K562 (cell line): ENCODE measurements at regions not wholly inside any gene's neighbourhood (a gene's known extent, or its start where the extent isn't known, plus 50 kb on each side); places are given as distances from the start of the nearest gene placed in this dataset.

ENCODE experiments used
- ATAC-seq: fragments of 200-7000 bp; cut with Tn5 transposase; 3 replicates; pipeline ENCODE4 v1.9.1; 2020; ENCODE audit warnings: moderate library complexity
- BruUV-seq: library from RNA; stranded (reverse); fragments of 400-500 nt; replicated peaks from 2 replicates; lab custom pipeline; 2021; lab: Mats Ljungman, UMichigan
- CTCF ChIA-PET: fragments of 300-600 bp; formaldehyde crosslinking; extraction: SDS; loops from one replicate; lab custom pipeline; 2021; ENCODE audit warnings: low intra/inter-chr PET ratio; lab: Yijun Ruan, JAX
- POLR2A ChIA-PET: fragments of 300-600, 350-650 bp; sonication (Branson Sonifier 250); formaldehyde crosslinking; extraction: SDS; loops from one replicate; lab custom pipeline; 2021; ENCODE audit warnings: antibody characterized with exemption, inconsistent platforms; lab: Yijun Ruan, JAX
- DNase-seq, 4 experiments: peaks; one replicate each; pipeline versions ENCODE4 v3.0.0 to v3.0.0-alpha.2; 2011 to 2018; ENCODE audit warnings: low spot score in 3 of 4, mixed read lengths in 3 of 4; ENCODE audit errors: extremely low read depth in 1 of 4
- FAIRE-seq: peaks from 2 replicates; lab custom pipeline; 2011; peaks lifted over from hg19 to GRCh38; lab: Jason Lieb, UNC
- H2AFZ ChIP-seq: 2 replicates; pipeline ENCODE4 v1.6.0; 2011; ENCODE audit warnings: low read depth, low read length, control low read depth, inconsistent platforms
- H3K27ac ChIP-seq: fragments of 200-600 bp; 3 replicates; pipeline ENCODE4 v1.8.0; 2011; ENCODE audit warnings: low read depth, mild to moderate bottlenecking, control low read depth, inconsistent platforms, low read length, moderate library complexity, mixed read lengths; ENCODE audit errors: extremely low read depth
- H3K27me3 ChIP-seq, 2 experiments: fragments of 300-600 bp in 1 of 2; 2 replicates in 1 of 2; 3 replicates in 1 of 2; pipeline versions ENCODE4 v1.6.0 to v1.8.0; 2011; ENCODE audit warnings: inconsistent platforms in 2 of 2, low read length in 2 of 2, mild to moderate bottlenecking in 1 of 2, mixed read lengths in 1 of 2, moderate library complexity in 1 of 2; ENCODE audit not compliant: control insufficient read depth in 2 of 2, insufficient read depth in 2 of 2
- H3K36me3 ChIP-seq: fragments of 300-600 bp; 3 replicates; pipeline ENCODE4 v1.8.0; 2011; ENCODE audit warnings: mild to moderate bottlenecking, low read length, inconsistent platforms; ENCODE audit not compliant: control insufficient read depth, insufficient read depth
- H3K4me1 ChIP-seq, 2 experiments: fragments of 200-600 bp in 1 of 2; replicated peaks in 1 of 2; 2 replicates in 1 of 2; 3 replicates in 1 of 2; pipeline versions ENCODE4 v1.5.1 to v1.8.0; 2011; ENCODE audit warnings: inconsistent platforms in 2 of 2, low read length in 2 of 2, mild to moderate bottlenecking in 1 of 2, mixed read lengths in 1 of 2, moderate library complexity in 1 of 2; ENCODE audit not compliant: control insufficient read depth in 2 of 2, insufficient read depth in 2 of 2
- H3K4me2 ChIP-seq: 2 replicates; pipeline ENCODE4 v1.6.1; 2011; ENCODE audit warnings: low read length, control low read depth, inconsistent platforms, mixed read lengths; ENCODE audit not compliant: insufficient read depth
- H3K4me3 ChIP-seq: fragments of 200-600 bp; sonication (generic), shearing (Covaris generic); 2 replicates; pipeline ENCODE4 v1.5.1; 2016; ENCODE audit warnings: control low read depth, inconsistent platforms
- H3K79me2 ChIP-seq: fragments of 200-600 bp; 3 replicates; pipeline ENCODE4 v1.8.0; 2011; ENCODE audit warnings: low read length, inconsistent platforms; ENCODE audit not compliant: control insufficient read depth, insufficient read depth
- H3K9ac ChIP-seq, 2 experiments: 2 replicates each; pipeline versions ENCODE4 v1.6.0 to v1.6.1; 2011; ENCODE audit warnings: low read depth in 2 of 2, low read length in 2 of 2, control low read depth in 1 of 2, inconsistent platforms in 1 of 2, mild to moderate bottlenecking in 1 of 2, mixed read lengths in 1 of 2; ENCODE audit not compliant: insufficient read depth in 1 of 2
- H3K9me1 ChIP-seq: one replicate; pipeline ENCODE4 v1.6.0; 2011; ENCODE audit warnings: inconsistent platforms, mild to moderate bottlenecking, low read length, moderate library complexity; ENCODE audit not compliant: control insufficient read depth, insufficient read depth
- H3K9me3 ChIP-seq: replicated peaks from 2 replicates; pipeline ENCODE4 v1.5.1; 2011; ENCODE audit warnings: low read depth, low read length, inconsistent platforms; ENCODE audit not compliant: control insufficient read depth, insufficient read depth
- H4K20me1 ChIP-seq: replicated peaks from 2 replicates; pipeline ENCODE4 v1.6.1; 2011; ENCODE audit warnings: low read length, inconsistent platforms, mixed read lengths; ENCODE audit not compliant: control insufficient read depth, insufficient read depth
- BRF1 ChIP-seq: IDR thresholded peaks from 3 replicates; pipeline ENCODE4 v1.6.1; 2011; ENCODE audit warnings: borderline replicate concordance, mild to moderate bottlenecking; ENCODE audit not compliant: insufficient read length; ENCODE audit errors: extremely low read depth
- ELK1 ChIP-seq: sonication (generic); formaldehyde crosslinking; IDR thresholded peaks from 2 replicates; pipeline ENCODE4 v1.8.1; 2022; ENCODE audit warnings: missing genetic modification reagents
- ETV1 ChIP-seq: fragments of 450-650 bp; conservative IDR thresholded peaks from 2 replicates; pipeline ENCODE4 v1.6.1; 2016; ENCODE audit warnings: missing genetic modification characterization, control low read depth, low read depth, missing compliant biosample characterization
- KDM1A ChIP-seq, 2 experiments: fragments of 450-650 bp; IDR thresholded peaks; 2 replicates each; pipeline ENCODE4 v1.6.1; 2016; ENCODE audit warnings: mild to moderate bottlenecking in 2 of 2
- KHSRP ChIP-seq: fragments of 450-650 bp; IDR thresholded peaks from 2 replicates; pipeline ENCODE4 v1.6.1; 2017
- NCOR1 ChIP-seq: fragments of 450-650 bp; IDR thresholded peaks from 2 replicates; pipeline ENCODE4 v1.6.1; 2016; ENCODE audit warnings: mild to moderate bottlenecking, moderate library complexity
- PBX2 ChIP-seq, 2 experiments: IDR thresholded peaks in 1 of 2; conservative IDR thresholded peaks in 1 of 2; 2 replicates each; pipeline ENCODE4 v1.6.1; 2016; ENCODE audit warnings: low read depth in 2 of 2, mild to moderate bottlenecking in 1 of 2, missing compliant biosample characterization in 1 of 2, missing genetic modification characterization in 1 of 2, moderate library complexity in 1 of 2
- PTBP1 ChIP-seq: fragments of 200-400 bp; formaldehyde crosslinking; IDR thresholded peaks from 2 replicates; pipeline ENCODE4 v1.6.1; 2017; ENCODE audit warnings: low read depth, low read length
- RNF2 ChIP-seq: sonication (generic); IDR thresholded peaks from 2 replicates; pipeline ENCODE4 v1.6.1; 2016
- SAP30 ChIP-seq: fragments of 200-600 bp; sonication (generic); IDR thresholded peaks from 2 replicates; pipeline ENCODE4 v1.6.1; 2012; ENCODE audit warnings: borderline replicate concordance, low read depth, mild to moderate bottlenecking, moderate library complexity, low read length, control low read depth, inconsistent platforms; ENCODE audit not compliant: insufficient read depth, poor library complexity, severe bottlenecking
- SMARCE1 ChIP-seq: fragments of 450-650 bp; IDR thresholded peaks from 2 replicates; pipeline ENCODE4 v1.7.1; 2016; ENCODE audit warnings: mild to moderate bottlenecking
- ZBTB8A ChIP-seq: fragments of 450-650 bp; IDR thresholded peaks from 2 replicates; pipeline ENCODE4 v1.6.1; 2018; ENCODE audit warnings: mild to moderate bottlenecking, moderate library complexity; ENCODE audit not compliant: partially characterized antibody
- ZC3H4 ChIP-seq: sonication (generic); formaldehyde crosslinking; IDR thresholded peaks from 2 replicates; pipeline ENCODE4 v1.9.0; 2021; ENCODE audit warnings: missing genetic modification reagents, borderline replicate concordance
- ZEB2 ChIP-seq: fragments of 450-650 bp; IDR thresholded peaks from 2 replicates; pipeline ENCODE4 v1.6.1; 2016
- ZNF143 ChIP-seq: sonication (generic); formaldehyde crosslinking; IDR thresholded peaks from 2 replicates; pipeline ENCODE4 v1.9.0; 2022; ENCODE audit warnings: mild to moderate bottlenecking, missing genetic modification reagents
- ZNF175 ChIP-seq: fragments of 200-800 bp; sonication (Bioruptor generic); IDR thresholded peaks from 2 replicates; pipeline ENCODE4 v1.6.1; 2016; ENCODE audit warnings: low read depth, mild to moderate bottlenecking, missing genetic modification characterization, missing compliant biosample characterization
- ZNF696 ChIP-seq: fragments of 250-450 bp; sonication (Bioruptor Pico); conservative IDR thresholded peaks from 2 replicates; pipeline ENCODE4 v1.4.0; 2020; ENCODE audit warnings: mild to moderate bottlenecking, moderate library complexity
- ZNF79 ChIP-seq: fragments of 250-450 bp; sonication (Bioruptor Pico); IDR thresholded peaks from 2 replicates; pipeline ENCODE4 v1.4.0; 2020; ENCODE audit warnings: low read depth, mild to moderate bottlenecking, moderate library complexity
- WGBS: fragments of 100-300 bp; shearing (Covaris generic); methylation state at CpG from one replicate; pipeline ENCODE4 v1.1.6; 2016; ENCODE audit warnings: low coverage, mixed read lengths; ENCODE audit not compliant: insufficient coverage; ENCODE audit errors: missing lambda C conversion rate; 5-methylcytosine and 5-hydroxymethylcytosine counted together
- in situ Hi-C: fragments of 300-500 bp; cut with MboI; formaldehyde crosslinking; loops from 4 replicates; pipeline ENCODE4 v1.15.0; 2018; ENCODE audit warnings: inconsistent platforms, mixed read lengths
- intact Hi-C: fragments of 100-400 bp; cut with micrococcal nuclease; formaldehyde crosslinking; loops from 2 replicates; pipeline ENCODE4 v1.14.2; 2022
- TF ChIP-seq, protein P1 (sequence below): fragments of 450-650 bp; formaldehyde crosslinking; IDR thresholded peaks from 2 replicates; pipeline ENCODE4 v1.4.0; 2020; ENCODE audit warnings: mild to moderate bottlenecking, moderate library complexity

- Histone ChIP-seq H2AFZ (peak overlapping the region; percentile 69), H3K27me3 (no peaks in the 10 kb centered on the region), H4K20me1 (no peaks in the 10 kb centered on the region), H3K4me1 (peaks cover 7 to 53% of the 10 kb centered on the region in 2 experiments), H3K27ac (peak overlapping the region; percentile 93), H3K36me3 (no peaks in the 10 kb centered on the region), H3K79me2 (no peaks in the 10 kb centered on the region), H3K9ac (peak overlapping the region; percentile 18 to 60; a peak in 3 of 4 replicates), H3K4me2 (peak overlapping the region; percentile 62), H3K9me3 (no peaks in the 10 kb centered on the region), H3K9me1 (no peaks in the 10 kb centered on the region), H3K4me3 (no peak overlapping the region)
- POLR2A ChIA-PET, result interaction anchor here (1.3 to 1.9 kb wide), 6 partner anchors 11 to 90 kb away, joined by 3 to 12 read pairs (median 4); no protein-coding TSS in a partner anchor
- 41% methylated on average over 3 of the region's 3 CpGs for WGBS
- FAIRE-seq (no peak), DNase-seq (no peak), ATAC-seq (peak; percentile 57)
- intact Hi-C loops (no loop called here), in situ Hi-C loops (no loop called here)
- CTCF ChIA-PET, result no interaction called here
- no TSS peak for BruUV-seq
- TF ChIP-seq ZC3H4 (CRISPR knock-in tag) (no peak), SAP30 (no peak), ZNF79 (no peak), BRF1 (no peak), NCOR1 (no peak), SMARCE1 (no peak), ZNF143 (CRISPR knock-in tag) (no peak), ZNF696 (no peak), ZEB2 (no peak), KDM1A (IDR thresholded peaks at IDR 0.05) (0 out of 4 replicates have a peak, but pooled peaks of 1 of the 2 experiments have one; percentile 15), ZBTB8A (no peak), ZNF175 (CRISPR knock-in tag) (no peak), ETV1 (tag) (no peak), ELK1 (CRISPR knock-in tag) (no peak), RNF2 (no peak), PTBP1 (no peak), KHSRP (no peak), PBX2 (CRISPR knock-in tag; IDR thresholded peaks at IDR 0.05; ENCODE audit: low read depth) (no peak), PBX2 (tag; conservative IDR thresholded peaks at IDR 0.05; ENCODE audit: low read depth) (no peak)
- TF ChIP-seq, protein P1, sequence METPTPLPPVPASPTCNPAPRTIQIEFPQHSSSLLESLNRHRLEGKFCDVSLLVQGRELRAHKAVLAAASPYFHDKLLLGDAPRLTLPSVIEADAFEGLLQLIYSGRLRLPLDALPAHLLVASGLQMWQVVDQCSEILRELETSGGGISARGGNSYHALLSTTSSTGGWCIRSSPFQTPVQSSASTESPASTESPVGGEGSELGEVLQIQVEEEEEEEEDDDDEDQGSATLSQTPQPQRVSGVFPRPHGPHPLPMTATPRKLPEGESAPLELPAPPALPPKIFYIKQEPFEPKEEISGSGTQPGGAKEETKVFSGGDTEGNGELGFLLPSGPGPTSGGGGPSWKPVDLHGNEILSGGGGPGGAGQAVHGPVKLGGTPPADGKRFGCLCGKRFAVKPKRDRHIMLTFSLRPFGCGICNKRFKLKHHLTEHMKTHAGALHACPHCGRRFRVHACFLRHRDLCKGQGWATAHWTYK, result no peak
These were observed 230.8 kb downstream of the TFAP2B start for GRCh38 chr6:51049288-51049982.
